GM12878 (cell line): ENCODE measurements at regions not wholly inside any gene's neighbourhood (a gene's known extent, or its start where the extent isn't known, plus 50 kb on each side); places are given as distances from the start of the nearest gene placed in this dataset.

Experiments used
- ATAC-seq: fragments of 200-7000 bp; cut with Tn5 transposase; 3 replicates; pipeline ENCODE4 v1.9.1; 2020; ENCODE audit warnings: mild to moderate bottlenecking, moderate library complexity
- BruUV-seq: library from RNA; stranded (reverse); fragments of 400-500 nt; replicated peaks from 2 replicates; lab custom pipeline; 2021; lab: Mats Ljungman, UMichigan
- CTCF ChIA-PET: fragments of 300-600 bp; sonication (Branson Sonifier 250); formaldehyde crosslinking; extraction: SDS; loops from one replicate; lab custom pipeline; 2021; ENCODE audit warnings: inconsistent platforms; lab: Yijun Ruan, JAX
- POLR2A ChIA-PET: fragments of 350-600 bp; formaldehyde crosslinking; extraction: SDS; loops from one replicate; lab custom pipeline; 2021; ENCODE audit warnings: inconsistent platforms; lab: Charles Lee
- RAD21 ChIA-PET: fragments of 300-600 bp; sonication (Branson Sonifier 250); formaldehyde crosslinking; loops from one replicate; lab custom pipeline; 2023; ENCODE audit warnings: antibody characterized with exemption; ENCODE audit not compliant: unreplicated experiment; lab: Charles Lee
- SMC1A ChIA-PET: fragments of 300-600 bp; sonication (Branson Sonifier 250); formaldehyde crosslinking; loops from one replicate; lab custom pipeline; 2023; ENCODE audit not compliant: unreplicated experiment, uncharacterized antibody; lab: Charles Lee
- DNase-seq: peaks from one replicate; pipeline ENCODE4 v3.0.0-alpha.2; 2011; ENCODE audit warnings: low read depth, low spot score
- FAIRE-seq: peaks from 3 replicates; lab custom pipeline; 2011; peaks lifted over from hg19 to GRCh38; lab: Jason Lieb, UNC
- H2AFZ ChIP-seq: 2 replicates; pipeline ENCODE4 v1.6.0; 2011; ENCODE audit warnings: low read depth, low read length, control low read depth; ENCODE audit not compliant: control insufficient read depth
- H3K27ac ChIP-seq: 2 replicates; pipeline ENCODE4 v1.5.1; 2011; ENCODE audit warnings: control low read depth; ENCODE audit not compliant: control insufficient read depth, insufficient read depth
- H3K27me3 ChIP-seq, 2 experiments: replicated peaks in 1 of 2; 2 replicates each; pipeline versions ENCODE4 v1.6.0 to v1.6.1; 2011; ENCODE audit warnings: low read length in 1 of 2; ENCODE audit not compliant: control insufficient read depth in 2 of 2, insufficient read depth in 2 of 2
- H3K36me3 ChIP-seq, 2 experiments: 2 replicates each; pipeline ENCODE4 v1.5.1; 2011; ENCODE audit warnings: low read length in 1 of 2; ENCODE audit not compliant: control insufficient read depth in 2 of 2, insufficient read depth in 2 of 2
- H3K4me1 ChIP-seq: 2 replicates; pipeline ENCODE4 v1.6.1; 2011; ENCODE audit warnings: mild to moderate bottlenecking, low read length, moderate library complexity, mixed read lengths; ENCODE audit not compliant: control insufficient read depth, insufficient read depth
- H3K4me2 ChIP-seq: 2 replicates; pipeline ENCODE4 v1.6.0; 2011; ENCODE audit warnings: control low read depth; ENCODE audit not compliant: control insufficient read depth, insufficient read depth
- H3K4me3 ChIP-seq: fragments of 200-600 bp; sonication (generic); 2 replicates; pipeline ENCODE4 v1.5.1; 2016
- H3K79me2 ChIP-seq: 2 replicates; pipeline ENCODE4 v1.6.0; 2011; ENCODE audit warnings: low read length; ENCODE audit not compliant: control insufficient read depth, insufficient read depth
- H3K9ac ChIP-seq: 2 replicates; pipeline ENCODE4 v1.8.0; 2011; ENCODE audit warnings: low read length, control low read depth, mixed read lengths; ENCODE audit not compliant: control insufficient read depth, insufficient read depth
- H3K9me3 ChIP-seq: replicated peaks from 3 replicates; pipeline ENCODE4 v1.5.1; 2011; ENCODE audit warnings: mild to moderate bottlenecking, low read length; ENCODE audit not compliant: control insufficient read depth, insufficient read depth
- H4K20me1 ChIP-seq: 2 replicates; pipeline ENCODE4 v1.6.0; 2011; ENCODE audit not compliant: control insufficient read depth, insufficient read depth
- BHLHE40 ChIP-seq, 2 experiments: fragments of 450-650 bp in 1 of 2; IDR thresholded peaks; 2 replicates each; pipeline ENCODE4 v1.6.1; 2011 to 2017; ENCODE audit warnings: low read depth in 2 of 2, borderline replicate concordance in 1 of 2, improper control_type of control experiment in 1 of 2, low read length in 1 of 2, mild to moderate bottlenecking in 1 of 2
- MEF2B ChIP-seq: fragments of 450-650 bp; IDR thresholded peaks from 2 replicates; pipeline ENCODE4 v1.6.1; 2018; ENCODE audit warnings: mild to moderate bottlenecking, moderate library complexity; ENCODE audit not compliant: partially characterized antibody, poor library complexity, severe bottlenecking
- NFXL1 ChIP-seq: fragments of 450-650 bp; IDR thresholded peaks from 2 replicates; pipeline ENCODE4 v1.6.1; 2017; ENCODE audit warnings: antibody characterized with exemption, mild to moderate bottlenecking, borderline replicate concordance
- PKNOX1 ChIP-seq: fragments of 450-650 bp; IDR thresholded peaks from 2 replicates; pipeline ENCODE4 v1.6.1; 2016; ENCODE audit warnings: mild to moderate bottlenecking
- TAF1 ChIP-seq: IDR thresholded peaks from 2 replicates; pipeline ENCODE4 v1.6.1; 2011; ENCODE audit warnings: mild to moderate bottlenecking, low read depth, low read length, borderline replicate concordance
- WGBS: methylation state at CpG from one replicate; pipeline ENCODE4 v1.1.6; 2016; ENCODE audit warnings: low lambda C conversion rate; ENCODE audit not compliant: insufficient replicate concordance, insufficient coverage; ENCODE audit errors: missing lambda C conversion rate; 5-methylcytosine and 5-hydroxymethylcytosine counted together
- in situ Hi-C: fragments of 300-500 bp; cut with MboI; formaldehyde crosslinking; loops from 9 replicates; pipeline ENCODE4 v1.14.3; 2018; ENCODE audit warnings: mixed read lengths
- intact Hi-C: fragments of 100-400 bp; cut with micrococcal nuclease; formaldehyde crosslinking; loops from one replicate; pipeline ENCODE4 v1.14.2; 2022; ENCODE audit not compliant: unreplicated experiment
- TF ChIP-seq, protein P1 (sequence below): fragments of 450-650 bp; IDR thresholded peaks from 2 replicates; pipeline ENCODE4 v1.6.1; 2017; ENCODE audit warnings: mild to moderate bottlenecking, moderate library complexity

DNA sequence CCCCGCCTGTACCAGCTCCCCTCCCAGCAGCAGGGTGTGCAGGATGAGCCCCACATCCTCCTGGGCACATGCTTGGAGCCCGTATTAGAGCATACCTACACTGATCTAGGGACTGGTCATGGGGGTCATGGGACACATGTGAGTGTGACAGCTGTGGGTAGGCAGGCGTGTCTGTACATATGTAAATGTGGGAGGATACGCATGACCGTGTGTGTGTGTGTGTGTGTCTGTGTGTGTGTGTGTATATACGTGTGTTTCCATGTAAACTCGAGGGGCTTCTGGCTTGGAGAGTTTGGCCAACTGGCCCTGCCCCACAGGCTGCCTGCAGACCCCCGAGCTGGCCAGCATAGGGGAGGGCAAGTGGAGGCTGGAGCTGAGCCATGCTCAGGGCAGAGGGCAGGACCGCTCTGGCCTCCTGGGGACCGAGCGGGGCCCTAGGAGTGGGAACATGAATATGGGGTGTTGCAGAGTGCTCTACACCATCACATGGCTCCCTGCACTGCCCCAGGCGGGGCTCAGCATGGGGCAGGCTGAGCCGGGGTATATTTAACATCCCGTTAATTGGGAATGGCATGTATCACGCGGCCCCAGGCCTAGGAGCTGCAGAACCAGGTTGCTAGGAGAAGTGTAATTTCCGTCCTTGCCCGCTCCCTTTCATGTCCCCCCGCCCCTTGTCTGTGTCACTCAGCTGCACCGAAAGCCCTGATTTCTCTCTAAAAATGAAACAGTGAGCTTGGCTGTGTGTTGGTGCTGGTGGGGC is 152.7 kb upstream of the PCBD1 start:
- POLR2A ChIA-PET, result no interaction called here
- Histone ChIP-seq H3K79me2 (no peaks in the 10 kb centered on the region), H3K4me2 (no peak overlapping the region), H3K27ac (no peak overlapping the region), H3K9ac (no peak overlapping the region), H2AFZ (no peak overlapping the region), H3K4me3 (no peak overlapping the region), H4K20me1 (no peaks in the 10 kb centered on the region), H3K27me3 (peaks cover 2 to 8% of the 10 kb centered on the region in 2 experiments; a peak in 2 of 4 replicates), H3K9me3 (no peaks in the 10 kb centered on the region), H3K4me1 (no peaks in the 10 kb centered on the region), H3K36me3 (no peaks in the 10 kb centered on the region)
- intact Hi-C loops, result loop anchor here (10.0 kb wide), 1 partner anchor 116 kb away; no protein-coding TSS in a partner anchor
- in situ Hi-C loops, result no loop called here
- BruUV-seq, result no TSS peak
- no peak for DNase-seq
- SMC1A ChIA-PET, result interaction anchor here (0.9 to 1.2 kb wide), 2 partner anchors 12 to 20 kb away, joined by 3 read pairs; no protein-coding TSS in a partner anchor
- CTCF ChIA-PET, result no interaction called here
- FAIRE-seq, result no peak
- no peak for TF ChIP-seq PKNOX1
- peak in 1 of 2 experiments; percentile 75; a peak in 2 of 4 replicates for TF ChIP-seq BHLHE40 (IDR thresholded peaks at IDR 0.05; ENCODE audit: borderline replicate concordance in 1 of 2, low read depth in 2 of 2, low read length in 1 of 2)
- no peak for TF ChIP-seq MEF2B
- TF ChIP-seq, protein P1, sequence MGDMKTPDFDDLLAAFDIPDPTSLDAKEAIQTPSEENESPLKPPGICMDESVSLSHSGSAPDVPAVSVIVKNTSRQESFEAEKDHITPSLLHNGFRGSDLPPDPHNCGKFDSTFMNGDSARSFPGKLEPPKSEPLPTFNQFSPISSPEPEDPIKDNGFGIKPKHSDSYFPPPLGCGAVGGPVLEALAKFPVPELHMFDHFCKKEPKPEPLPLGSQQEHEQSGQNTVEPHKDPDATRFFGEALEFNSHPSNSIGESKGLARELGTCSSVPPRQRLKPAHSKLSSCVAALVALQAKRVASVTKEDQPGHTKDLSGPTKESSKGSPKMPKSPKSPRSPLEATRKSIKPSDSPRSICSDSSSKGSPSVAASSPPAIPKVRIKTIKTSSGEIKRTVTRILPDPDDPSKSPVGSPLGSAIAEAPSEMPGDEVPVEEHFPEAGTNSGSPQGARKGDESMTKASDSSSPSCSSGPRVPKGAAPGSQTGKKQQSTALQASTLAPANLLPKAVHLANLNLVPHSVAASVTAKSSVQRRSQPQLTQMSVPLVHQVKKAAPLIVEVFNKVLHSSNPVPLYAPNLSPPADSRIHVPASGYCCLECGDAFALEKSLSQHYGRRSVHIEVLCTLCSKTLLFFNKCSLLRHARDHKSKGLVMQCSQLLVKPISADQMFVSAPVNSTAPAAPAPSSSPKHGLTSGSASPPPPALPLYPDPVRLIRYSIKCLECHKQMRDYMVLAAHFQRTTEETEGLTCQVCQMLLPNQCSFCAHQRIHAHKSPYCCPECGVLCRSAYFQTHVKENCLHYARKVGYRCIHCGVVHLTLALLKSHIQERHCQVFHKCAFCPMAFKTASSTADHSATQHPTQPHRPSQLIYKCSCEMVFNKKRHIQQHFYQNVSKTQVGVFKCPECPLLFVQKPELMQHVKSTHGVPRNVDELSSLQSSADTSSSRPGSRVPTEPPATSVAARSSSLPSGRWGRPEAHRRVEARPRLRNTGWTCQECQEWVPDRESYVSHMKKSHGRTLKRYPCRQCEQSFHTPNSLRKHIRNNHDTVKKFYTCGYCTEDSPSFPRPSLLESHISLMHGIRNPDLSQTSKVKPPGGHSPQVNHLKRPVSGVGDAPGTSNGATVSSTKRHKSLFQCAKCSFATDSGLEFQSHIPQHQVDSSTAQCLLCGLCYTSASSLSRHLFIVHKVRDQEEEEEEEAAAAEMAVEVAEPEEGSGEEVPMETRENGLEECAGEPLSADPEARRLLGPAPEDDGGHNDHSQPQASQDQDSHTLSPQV, result no peak
- TF ChIP-seq TAF1, result no peak
- TF ChIP-seq NFXL1, result no peak
- RAD21 ChIA-PET, result no interaction called here
- ATAC-seq, result peak; percentile 31; the same call in 2 of the 3 replicates
- 14% methylated on average over 19 of the region's 20 CpGs for WGBS
